ENCODE measurements at regions not wholly inside any gene's neighbourhood (a gene's known extent, or its start where the extent isn't known, plus 50 kb on each side); places are given as distances from the start of the nearest gene placed in this dataset.
"Not testable (repeated sequence)": the region's sequence is repeated elsewhere in the genome, so short reads cannot be mapped to it uniquely, and the experiment has no call there.

DNA sequence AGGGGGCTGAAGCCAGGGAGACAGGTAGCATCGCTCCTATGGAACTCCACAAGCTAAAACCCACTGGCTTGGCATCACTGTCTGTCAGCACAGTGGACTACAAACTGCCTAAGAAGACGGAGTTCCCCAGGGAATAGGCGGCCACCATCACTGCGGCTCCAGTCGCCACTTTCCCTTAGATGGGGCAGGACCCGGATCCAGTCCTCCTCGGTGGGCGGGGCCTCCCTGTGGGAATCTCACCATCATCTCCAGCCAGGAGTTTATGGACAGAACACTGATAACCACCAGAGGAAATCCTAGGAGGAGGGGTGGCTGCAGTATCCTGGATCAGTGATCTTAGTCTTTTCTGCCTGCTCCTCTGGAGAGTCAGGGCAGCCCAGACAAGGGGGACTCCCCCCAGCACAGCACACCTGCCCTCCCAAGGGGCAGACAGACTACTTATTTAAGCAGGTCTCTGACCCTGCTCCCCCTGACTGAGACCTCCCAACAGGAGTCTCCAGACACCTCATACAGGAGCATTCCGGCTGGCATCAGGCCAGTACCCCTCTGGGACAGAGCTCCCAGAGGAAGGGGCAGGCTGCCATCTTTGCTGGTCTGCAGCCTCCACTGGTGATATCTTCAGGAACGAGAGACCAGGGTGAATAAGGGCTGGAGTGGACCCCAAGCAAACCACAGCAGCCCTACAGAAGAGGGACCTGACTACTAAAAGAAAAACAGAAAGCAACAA, 435.6 kb upstream of the RASGRP1 start:
- Histone ChIP-seq H3K4me1 (ENCODE audit: control insufficient read depth, insufficient read depth, low read length, poor library complexity, severe bottlenecking) (no peaks in the 10 kb centered on the region), H3K4me3 (ENCODE audit: extremely low read depth, insufficient read depth, low read length, poor library complexity, severe bottlenecking) (no peak overlapping the region), H3K36me3 (ENCODE audit: control insufficient read depth, insufficient read depth, low read length) (no peaks in the 10 kb centered on the region), H3K27ac (ENCODE audit: low read depth, low read length, severe bottlenecking) (no peak overlapping the region), H3K9me3 (ENCODE audit: control insufficient read depth, low read length) (no peaks in the 10 kb centered on the region)
- 94% methylated on average over 5 of the region's 10 CpGs for WGBS, 2 experiments (ENCODE audit: insufficient coverage in 2 of 2)

DNA sequence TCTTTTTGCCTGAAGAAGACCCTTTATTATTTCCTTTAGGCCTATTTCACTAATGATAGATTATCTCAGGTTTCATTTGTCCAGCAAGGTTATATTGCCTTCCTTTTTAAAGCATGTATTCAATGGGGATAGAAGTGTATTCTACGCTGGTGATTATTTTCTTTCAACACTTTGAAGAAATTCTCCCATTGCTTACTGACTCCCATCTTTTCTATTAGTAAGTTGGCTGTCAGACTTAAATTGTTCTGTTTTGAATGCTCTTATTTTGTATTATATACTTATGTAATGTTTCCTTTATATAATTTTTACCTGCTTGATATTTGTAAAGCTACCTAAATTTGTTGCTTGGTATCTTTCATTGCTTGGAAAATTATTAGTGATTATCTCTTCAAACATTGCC, 445.1 kb upstream of the RASGRP1 start:
- WGBS, 2 experiments (ENCODE audit: insufficient coverage in 2 of 2), result no CpG with 5 or more reads among the region's 1 CpG

DNA sequence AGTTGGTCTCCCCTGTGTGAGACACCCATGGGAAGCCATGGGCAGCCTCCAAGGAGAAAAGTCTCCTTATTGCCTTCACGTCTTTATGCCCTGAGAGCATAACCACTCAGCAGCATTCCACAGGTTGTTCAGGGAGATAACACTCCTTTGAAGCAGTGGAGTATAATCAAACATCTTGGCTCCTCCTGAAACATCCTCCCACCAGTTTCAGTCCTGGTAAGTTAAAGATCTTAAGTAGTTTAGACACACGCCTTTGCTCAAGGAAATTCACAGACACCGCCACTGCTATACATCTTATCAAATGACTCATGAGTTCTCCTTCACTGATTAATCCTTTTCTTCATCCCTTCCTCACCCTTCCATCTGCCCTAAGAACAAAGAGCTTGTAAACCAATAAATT, 446.5 kb upstream of the RASGRP1 start:
- 72 to 81% methylated on average over 2 of the region's 3 CpGs for WGBS, 2 experiments (ENCODE audit: insufficient coverage in 2 of 2)
- H3K9me3 ChIP-seq (ENCODE audit: control insufficient read depth, low read length), result peaks cover 25% of the 10 kb centered on the region
- H3K27ac ChIP-seq (ENCODE audit: low read depth, low read length, severe bottlenecking); H3K36me3 ChIP-seq (ENCODE audit: control insufficient read depth, insufficient read depth, low read length); H3K4me1 ChIP-seq (ENCODE audit: control insufficient read depth, insufficient read depth, low read length, poor library complexity, severe bottlenecking); H3K4me3 ChIP-seq (ENCODE audit: extremely low read depth, insufficient read depth, low read length, poor library complexity, severe bottlenecking): not testable (repeated sequence)

More for the DNA sequence above, 445.1 kb upstream of the RASGRP1 start:
- no peak overlapping the region for H3K27ac ChIP-seq (ENCODE audit: low read depth, low read length, severe bottlenecking)
- no peaks in the 10 kb centered on the region for H3K4me1 ChIP-seq (ENCODE audit: control insufficient read depth, insufficient read depth, low read length, poor library complexity, severe bottlenecking)
- H3K36me3 ChIP-seq (ENCODE audit: control insufficient read depth, insufficient read depth, low read length), result no peaks in the 10 kb centered on the region
- H3K9me3 ChIP-seq (ENCODE audit: control insufficient read depth, low read length), result peaks cover 26% of the 10 kb centered on the region
- H3K4me3 ChIP-seq (ENCODE audit: extremely low read depth, insufficient read depth, low read length, poor library complexity, severe bottlenecking), result no peak overlapping the region

DNA sequence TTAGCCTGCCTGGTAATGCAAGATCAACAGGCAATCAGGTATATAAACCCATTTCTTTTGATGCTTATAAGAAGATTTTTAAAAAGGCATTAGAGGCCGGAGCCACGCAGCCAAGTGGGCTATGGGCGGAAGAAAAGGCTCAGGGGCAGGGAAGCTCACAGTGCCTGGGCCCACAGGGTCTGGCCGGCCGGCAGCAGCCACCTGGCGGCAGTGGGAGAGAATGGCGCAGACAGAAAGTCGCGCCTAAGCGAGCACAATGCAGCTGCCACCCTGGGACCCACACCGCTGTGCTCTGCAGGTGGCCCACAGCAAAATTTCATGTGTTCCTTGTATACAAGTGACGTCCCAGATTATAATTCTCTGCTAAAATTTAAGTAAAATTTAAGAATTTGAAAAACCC, 448.6 kb upstream of the RASGRP1 start:
- H3K4me1 ChIP-seq (ENCODE audit: control insufficient read depth, insufficient read depth, low read length, poor library complexity, severe bottlenecking), result no peaks in the 10 kb centered on the region
- H3K36me3 ChIP-seq (ENCODE audit: control insufficient read depth, insufficient read depth, low read length), result no peaks in the 10 kb centered on the region
- H3K27ac ChIP-seq (ENCODE audit: low read depth, low read length, severe bottlenecking), result no peak overlapping the region
- H3K9me3 ChIP-seq (ENCODE audit: control insufficient read depth, low read length), result peaks cover 23% of the 10 kb centered on the region
- WGBS, 2 experiments (ENCODE audit: insufficient coverage in 2 of 2), result 87 to 91% methylated on average over 6 to 9 of the region's 12 CpGs
- H3K4me3 ChIP-seq (ENCODE audit: extremely low read depth, insufficient read depth, low read length, poor library complexity, severe bottlenecking), result no peak overlapping the region

DNA sequence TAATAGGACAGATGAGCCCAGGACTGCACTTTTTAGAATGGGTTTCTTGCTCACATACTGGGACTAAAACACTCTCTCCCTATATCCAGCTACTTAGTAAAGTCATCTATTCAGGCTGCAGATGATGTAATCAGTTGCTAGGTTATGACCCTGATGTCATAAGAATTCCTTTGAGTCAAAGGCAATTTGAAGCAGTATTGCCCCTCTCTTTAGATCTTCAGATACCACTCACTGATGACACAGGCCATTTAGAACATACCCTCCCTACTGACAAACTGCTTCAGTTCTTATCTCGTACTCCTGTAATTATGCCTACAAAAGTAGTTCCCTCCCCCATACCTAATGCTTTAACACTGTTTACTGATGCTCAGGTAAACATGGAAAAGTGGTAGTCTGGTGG, 450.1 kb upstream of the RASGRP1 start:
- Histone ChIP-seq H3K9me3 (ENCODE audit: control insufficient read depth, low read length) (peaks cover 18% of the 10 kb centered on the region), H3K4me3 (ENCODE audit: extremely low read depth, insufficient read depth, low read length, poor library complexity, severe bottlenecking) (no peak overlapping the region), H3K4me1 (ENCODE audit: control insufficient read depth, insufficient read depth, low read length, poor library complexity, severe bottlenecking) (no peaks in the 10 kb centered on the region), H3K27ac (ENCODE audit: low read depth, low read length, severe bottlenecking) (no peak overlapping the region), H3K36me3 (ENCODE audit: control insufficient read depth, insufficient read depth, low read length) (no peaks in the 10 kb centered on the region)
- no CpG with 5 or more reads among the region's 1 CpG for WGBS, 2 experiments (ENCODE audit: insufficient coverage in 2 of 2)

DNA sequence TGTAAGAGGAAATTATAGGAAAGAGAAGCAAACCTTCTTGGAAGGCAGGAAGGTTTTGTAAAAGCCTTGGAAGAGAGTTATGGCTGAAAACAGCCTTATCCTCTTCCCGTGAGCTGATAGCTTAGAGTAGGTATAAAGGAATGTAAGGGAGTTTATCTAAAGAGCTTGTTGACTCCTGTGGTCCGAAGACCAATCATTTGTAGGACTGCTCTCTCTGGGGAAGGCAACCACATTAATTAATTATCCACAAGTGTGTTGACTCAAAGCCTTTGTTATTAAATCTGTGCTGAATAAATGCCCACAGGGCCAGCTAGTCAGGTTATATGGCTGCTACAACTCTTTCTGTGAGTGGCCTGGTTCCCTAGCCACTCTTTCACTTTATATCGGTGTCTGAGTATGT, 452.1 kb upstream of the RASGRP1 start:
- Histone ChIP-seq H3K4me1 (ENCODE audit: control insufficient read depth, insufficient read depth, low read length, poor library complexity, severe bottlenecking) (no peaks in the 10 kb centered on the region), H3K4me3 (ENCODE audit: extremely low read depth, insufficient read depth, low read length, poor library complexity, severe bottlenecking) (no peak overlapping the region), H3K9me3 (ENCODE audit: control insufficient read depth, low read length) (peaks cover 13% of the 10 kb centered on the region), H3K36me3 (ENCODE audit: control insufficient read depth, insufficient read depth, low read length) (no peaks in the 10 kb centered on the region), H3K27ac (ENCODE audit: low read depth, low read length, severe bottlenecking) (no peak overlapping the region)
- WGBS, 2 experiments (ENCODE audit: insufficient coverage in 2 of 2), result 80 to 90% methylated on average over 1 to 2 of the region's 3 CpGs

DNA sequence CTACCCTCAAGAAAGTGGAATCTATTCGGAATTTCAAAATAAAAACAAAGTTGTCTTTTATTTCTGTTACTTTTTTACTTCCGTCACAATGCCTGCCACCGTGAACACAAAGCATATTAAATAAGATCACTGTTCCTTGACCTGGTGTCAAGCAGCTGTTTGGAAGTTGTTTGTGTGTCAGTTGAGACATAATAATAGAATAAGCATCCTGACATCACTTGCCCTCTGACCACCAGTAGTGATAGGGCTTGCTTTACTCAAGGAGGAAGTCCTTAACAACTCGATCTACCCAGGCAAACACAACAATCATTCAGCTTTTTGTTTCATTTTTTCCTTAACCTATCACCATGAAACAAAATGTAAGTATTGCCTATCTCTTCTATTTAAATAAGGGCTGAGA, 454.4 kb upstream of the RASGRP1 start:
- no CpG with 5 or more reads among the region's 4 CpGs for WGBS, 2 experiments (ENCODE audit: insufficient coverage in 2 of 2)
- Histone ChIP-seq H3K9me3 (ENCODE audit: control insufficient read depth, low read length) (peaks cover 6% of the 10 kb centered on the region), H3K36me3 (ENCODE audit: control insufficient read depth, insufficient read depth, low read length) (no peaks in the 10 kb centered on the region), H3K4me1 (ENCODE audit: control insufficient read depth, insufficient read depth, low read length, poor library complexity, severe bottlenecking) (no peaks in the 10 kb centered on the region), H3K27ac (ENCODE audit: low read depth, low read length, severe bottlenecking) (no peak overlapping the region), H3K4me3 (ENCODE audit: extremely low read depth, insufficient read depth, low read length, poor library complexity, severe bottlenecking) (no peak overlapping the region)

DNA sequence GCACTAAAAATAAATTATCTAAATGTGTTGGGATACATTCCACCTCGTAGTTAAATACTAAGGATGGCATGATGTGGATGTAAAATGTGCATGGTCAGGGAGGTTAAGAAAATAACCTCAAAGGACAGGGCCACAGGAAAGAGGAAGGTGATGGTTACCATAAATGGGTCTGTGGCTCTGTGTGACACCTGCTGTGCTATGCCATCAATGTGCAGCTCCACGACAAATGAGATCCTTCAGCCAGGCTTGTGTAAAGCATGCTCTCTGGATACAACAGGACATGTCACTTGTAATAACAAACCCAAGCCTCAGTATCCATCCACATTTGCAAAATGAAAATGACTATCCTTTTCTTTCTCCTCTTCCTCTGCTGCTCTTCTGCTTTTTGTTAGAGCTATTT, 456.7 kb upstream of the RASGRP1 start:
- H3K4me3 ChIP-seq (ENCODE audit: extremely low read depth, insufficient read depth, low read length, poor library complexity, severe bottlenecking), result no peak overlapping the region
- H3K36me3 ChIP-seq (ENCODE audit: control insufficient read depth, insufficient read depth, low read length), result no peaks in the 10 kb centered on the region
- H3K9me3 ChIP-seq (ENCODE audit: control insufficient read depth, low read length), result no peaks in the 10 kb centered on the region
- H3K4me1 ChIP-seq (ENCODE audit: control insufficient read depth, insufficient read depth, low read length, poor library complexity, severe bottlenecking), result peaks cover 5% of the 10 kb centered on the region
- no peak overlapping the region for H3K27ac ChIP-seq (ENCODE audit: low read depth, low read length, severe bottlenecking)
- 79 to 82% methylated on average over 1 to 2 of the region's 2 CpGs for WGBS, 2 experiments (ENCODE audit: insufficient coverage in 2 of 2)

DNA sequence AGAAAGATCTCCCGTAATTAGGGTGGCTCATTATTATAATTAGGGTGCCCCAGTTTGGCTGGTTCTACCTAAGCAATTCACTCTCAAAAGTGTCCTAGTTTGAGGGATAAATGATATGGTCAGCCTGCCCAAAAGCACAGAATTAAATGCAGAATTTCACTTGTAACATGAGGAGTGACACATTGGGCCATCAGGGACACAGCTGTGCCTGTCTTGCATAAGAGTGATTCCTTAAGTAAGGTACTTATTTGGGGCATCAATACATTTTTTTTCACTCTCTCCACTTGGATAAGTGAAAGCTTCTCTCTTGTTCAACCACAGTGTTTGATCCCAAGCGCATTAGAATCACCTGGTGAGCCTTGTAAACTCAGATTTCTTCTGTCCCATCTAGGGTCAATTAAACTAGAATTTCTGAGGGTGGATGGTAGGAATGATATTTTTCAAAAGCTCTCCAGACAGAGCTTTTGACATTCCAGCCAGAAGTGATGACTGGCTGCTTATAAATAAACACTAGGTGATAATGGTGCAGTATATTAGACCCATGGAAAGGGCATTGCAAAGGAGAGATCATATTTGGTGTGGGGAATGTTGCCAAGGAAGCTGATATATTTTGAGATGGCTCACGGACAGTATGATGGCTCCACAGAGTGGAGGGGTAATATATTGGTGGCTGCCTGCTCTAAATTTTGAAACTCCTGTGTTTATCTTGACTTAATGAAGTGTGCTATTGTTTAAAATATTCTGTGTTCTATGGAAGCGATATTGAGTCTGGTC, 458.1 kb upstream of the RASGRP1 start:
- Histone ChIP-seq H3K4me1 (ENCODE audit: control insufficient read depth, insufficient read depth, low read length, poor library complexity, severe bottlenecking) (peaks cover 5% of the 10 kb centered on the region), H3K36me3 (ENCODE audit: control insufficient read depth, insufficient read depth, low read length) (no peaks in the 10 kb centered on the region), H3K9me3 (ENCODE audit: control insufficient read depth, low read length) (no peaks in the 10 kb centered on the region), H3K27ac (ENCODE audit: low read depth, low read length, severe bottlenecking) (no peak overlapping the region), H3K4me3 (ENCODE audit: extremely low read depth, insufficient read depth, low read length, poor library complexity, severe bottlenecking) (no peak overlapping the region)
- WGBS, 2 experiments (ENCODE audit: insufficient coverage in 2 of 2), result 90 to 100% methylated on average over 1 to 2 of the region's 4 CpGs

DNA sequence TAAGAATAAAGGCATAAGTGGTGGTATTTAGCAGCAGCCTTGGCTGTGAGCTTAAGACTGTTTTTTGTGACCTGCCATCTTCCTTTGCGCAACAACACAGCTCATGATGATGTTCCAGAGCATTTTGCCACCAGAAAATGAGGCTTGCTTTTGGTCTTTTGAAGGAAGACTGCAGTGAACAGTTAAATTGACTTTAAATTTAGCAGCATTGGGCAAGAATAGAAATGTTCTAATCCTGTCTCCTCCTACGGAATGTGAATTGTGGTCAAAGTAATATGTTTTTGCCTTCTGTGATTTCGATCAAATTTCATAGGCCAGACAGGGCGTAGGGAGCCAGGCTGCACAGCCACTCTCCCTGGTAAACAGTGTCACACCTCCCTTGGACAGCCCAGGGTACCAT, 460.7 kb upstream of the RASGRP1 start:
- no peak overlapping the region for H3K27ac ChIP-seq (ENCODE audit: low read depth, low read length, severe bottlenecking)
- H3K4me1 ChIP-seq (ENCODE audit: control insufficient read depth, insufficient read depth, low read length, poor library complexity, severe bottlenecking), result peaks cover 5% of the 10 kb centered on the region
- H3K4me3 ChIP-seq (ENCODE audit: extremely low read depth, insufficient read depth, low read length, poor library complexity, severe bottlenecking), result no peak overlapping the region
- WGBS, 2 experiments (ENCODE audit: insufficient coverage in 2 of 2), result 82 to 93% methylated on average over 3 to 4 of the region's 4 CpGs
- H3K36me3 ChIP-seq (ENCODE audit: control insufficient read depth, insufficient read depth, low read length), result no peaks in the 10 kb centered on the region
- H3K9me3 ChIP-seq (ENCODE audit: control insufficient read depth, low read length), result no peaks in the 10 kb centered on the region

DNA sequence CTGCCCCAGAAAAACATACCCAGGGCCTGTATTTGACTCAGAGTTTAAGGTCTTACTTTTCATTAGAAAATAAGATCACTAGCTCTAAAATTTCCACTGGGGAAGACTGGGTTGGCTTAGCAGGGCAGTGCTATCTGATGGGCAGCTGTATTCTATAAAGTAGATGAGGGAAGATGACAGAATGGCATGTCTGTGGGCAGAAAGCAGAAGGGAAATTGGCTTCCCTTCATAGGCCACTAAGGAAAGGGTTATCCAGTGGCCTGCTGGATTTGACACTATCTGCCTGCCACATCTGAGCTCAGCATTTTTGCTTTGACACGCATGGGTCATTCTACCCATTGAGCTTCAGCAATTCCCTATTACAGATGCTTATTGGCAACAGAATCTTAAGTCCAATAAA, 461.3 kb upstream of the RASGRP1 start:
- H3K27ac ChIP-seq (ENCODE audit: low read depth, low read length, severe bottlenecking), result no peak overlapping the region
- no peaks in the 10 kb centered on the region for H3K9me3 ChIP-seq (ENCODE audit: control insufficient read depth, low read length)
- H3K4me1 ChIP-seq (ENCODE audit: control insufficient read depth, insufficient read depth, low read length, poor library complexity, severe bottlenecking), result peaks cover 5% of the 10 kb centered on the region
- WGBS, 2 experiments (ENCODE audit: insufficient coverage in 2 of 2), result 83 to 100% methylated on average over 1 of the region's 1 CpG
- H3K4me3 ChIP-seq (ENCODE audit: extremely low read depth, insufficient read depth, low read length, poor library complexity, severe bottlenecking), result no peak overlapping the region
- H3K36me3 ChIP-seq (ENCODE audit: control insufficient read depth, insufficient read depth, low read length), result no peaks in the 10 kb centered on the region

Measured in mesodermal cell (in vitro differentiated cells).